Nephron (organoid): ENCODE measurements at regions not wholly inside any gene's neighbourhood (a gene's known extent, or its start where the extent isn't known, plus 50 kb on each side); places are given as distances from the start of the nearest gene placed in this dataset.
A peak's percentile ranks its signal among the peaks of the same experiment; 100 is the strongest.

Experiments
- H3K27ac Mint-ChIP-seq, 3 experiments: 2 replicates each; pipeline ENCODE4 v1.8.0; 2020; ENCODE audit warnings: mixed read lengths in 3 of 3, mild to moderate bottlenecking in 2 of 3, moderate library complexity in 1 of 3
- H3K27me3 Mint-ChIP-seq: 2 replicates; pipeline ENCODE4 v1.8.0; 2021; ENCODE audit warnings: low read depth, mild to moderate bottlenecking, moderate library complexity, mixed read lengths
- H3K36me3 Mint-ChIP-seq: 2 replicates; pipeline ENCODE4 v1.8.0; 2020; ENCODE audit warnings: low read depth, mixed read lengths
- H3K4me1 Mint-ChIP-seq: 2 replicates; pipeline ENCODE4 v1.8.0; 2020; ENCODE audit warnings: mixed read lengths
- H3K4me3 Mint-ChIP-seq, 3 experiments: 2 replicates each; pipeline ENCODE4 v1.8.0; 2020; ENCODE audit warnings: mild to moderate bottlenecking in 3 of 3, mixed read lengths in 3 of 3, moderate library complexity in 2 of 3
- H3K9me3 Mint-ChIP-seq: 2 replicates; pipeline ENCODE4 v1.8.0; 2020; ENCODE audit warnings: mixed read lengths
- TF ChIP-seq, protein P1 (sequence below), 3 experiments: fragments of 200-600 bp; sonication (generic); IDR thresholded peaks; one replicate each; pipeline ENCODE4 v1.5.0; 2021; ENCODE audit warnings: antibody characterized with exemption in 3 of 3; ENCODE audit not compliant: unreplicated experiment in 3 of 3

- peaks cover 6% of the 10 kb centered on the region for H3K4me1 Mint-ChIP-seq
- peak overlapping the region in 2 of 3 experiments; percentile 71 to 81 for H3K27ac Mint-ChIP-seq
- H3K9me3 Mint-ChIP-seq, result no peaks in the 10 kb centered on the region
- H3K4me3 Mint-ChIP-seq, result no peak overlapping the region
- TF ChIP-seq, protein P1, sequence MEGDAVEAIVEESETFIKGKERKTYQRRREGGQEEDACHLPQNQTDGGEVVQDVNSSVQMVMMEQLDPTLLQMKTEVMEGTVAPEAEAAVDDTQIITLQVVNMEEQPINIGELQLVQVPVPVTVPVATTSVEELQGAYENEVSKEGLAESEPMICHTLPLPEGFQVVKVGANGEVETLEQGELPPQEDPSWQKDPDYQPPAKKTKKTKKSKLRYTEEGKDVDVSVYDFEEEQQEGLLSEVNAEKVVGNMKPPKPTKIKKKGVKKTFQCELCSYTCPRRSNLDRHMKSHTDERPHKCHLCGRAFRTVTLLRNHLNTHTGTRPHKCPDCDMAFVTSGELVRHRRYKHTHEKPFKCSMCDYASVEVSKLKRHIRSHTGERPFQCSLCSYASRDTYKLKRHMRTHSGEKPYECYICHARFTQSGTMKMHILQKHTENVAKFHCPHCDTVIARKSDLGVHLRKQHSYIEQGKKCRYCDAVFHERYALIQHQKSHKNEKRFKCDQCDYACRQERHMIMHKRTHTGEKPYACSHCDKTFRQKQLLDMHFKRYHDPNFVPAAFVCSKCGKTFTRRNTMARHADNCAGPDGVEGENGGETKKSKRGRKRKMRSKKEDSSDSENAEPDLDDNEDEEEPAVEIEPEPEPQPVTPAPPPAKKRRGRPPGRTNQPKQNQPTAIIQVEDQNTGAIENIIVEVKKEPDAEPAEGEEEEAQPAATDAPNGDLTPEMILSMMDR (IDR thresholded peaks at IDR 0.05; ENCODE audit: unreplicated experiment in 3 of 3), result peak; percentile 64 to 75 (median 67)
- no peaks in the 10 kb centered on the region for H3K36me3 Mint-ChIP-seq
- H3K27me3 Mint-ChIP-seq, result no peaks in the 10 kb centered on the region
Measured at GRCh38 chrX:49754233-49754857, 58.6 kb upstream of the PAGE1 start.

- H3K27me3 Mint-ChIP-seq, result no peaks in the 10 kb centered on the region
- no peak overlapping the region for H3K4me3 Mint-ChIP-seq
- peaks cover 2% of the 10 kb centered on the region for H3K9me3 Mint-ChIP-seq
- H3K4me1 Mint-ChIP-seq, result peaks cover 9% of the 10 kb centered on the region
- TF ChIP-seq, protein P1 (IDR thresholded peaks at IDR 0.05; ENCODE audit: unreplicated experiment in 3 of 3), result no peak
- H3K27ac Mint-ChIP-seq, result peak overlapping the region in 1 of 3 experiments; percentile 81
- no peaks in the 10 kb centered on the region for H3K36me3 Mint-ChIP-seq
Measured at GRCh38 chrX:49753691-49754090, 57.9 kb upstream of the PAGE1 start.

- H3K27me3 Mint-ChIP-seq, result no peaks in the 10 kb centered on the region
Measured at GRCh38 chrX:49748211-49748956, 52.6 kb upstream of the PAGE1 start.

DNA sequence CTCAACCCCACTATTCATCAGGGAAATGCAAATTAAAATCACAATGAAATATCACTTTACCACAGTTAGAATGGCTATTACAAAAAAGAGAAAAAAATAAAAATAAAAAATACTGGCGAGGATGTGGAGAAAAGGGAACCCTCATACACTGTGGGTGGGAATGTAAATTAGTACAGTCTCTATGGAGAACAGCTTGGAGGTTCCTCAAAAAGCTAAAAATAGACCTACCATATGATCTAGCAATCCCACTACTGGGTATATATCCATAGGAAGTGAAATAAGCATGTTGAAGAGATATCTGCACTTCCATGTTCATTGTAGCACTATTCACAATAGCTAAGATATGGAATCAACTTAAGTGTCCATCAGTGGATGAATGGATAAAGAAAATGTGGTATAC lies 50.5 kb upstream of the PAGE1 start:
- H3K27ac Mint-ChIP-seq, result no peak overlapping the region
- no peaks in the 10 kb centered on the region for H3K36me3 Mint-ChIP-seq

More at GRCh38 chrX:49748211-49748956, 52.6 kb upstream of the PAGE1 start:
- H3K4me1 Mint-ChIP-seq, result peaks cover 11% of the 10 kb centered on the region
- no peak overlapping the region for H3K4me3 Mint-ChIP-seq
- peak overlapping the region; percentile 54 to 75 (median 64) for H3K27ac Mint-ChIP-seq
- H3K36me3 Mint-ChIP-seq, result no peaks in the 10 kb centered on the region
- TF ChIP-seq, protein P1 (IDR thresholded peaks at IDR 0.05; ENCODE audit: unreplicated experiment in 3 of 3), result no peak
- peaks cover 2% of the 10 kb centered on the region for H3K9me3 Mint-ChIP-seq

More for the DNA sequence above, 50.5 kb upstream of the PAGE1 start:
- Mint-ChIP-seq H3K9me3 (peaks cover 2% of the 10 kb centered on the region), H3K4me3 (no peak overlapping the region), H3K27me3 (no peaks in the 10 kb centered on the region), H3K4me1 (peaks cover 11% of the 10 kb centered on the region)
- TF ChIP-seq, protein P1 (IDR thresholded peaks at IDR 0.05; ENCODE audit: unreplicated experiment in 3 of 3), result no peak
